GM19328 (cell line): ENCODE measurements at regions not wholly inside any gene's neighbourhood (a gene's known extent, or its start where the extent isn't known, plus 50 kb on each side); places are given as distances from the start of the nearest gene placed in this dataset.
"Not testable (repeated sequence)": the region's sequence is repeated elsewhere in the genome, so short reads cannot be mapped to it uniquely, and the experiment has no call there.

Experiments
- ATAC-seq: cut with Tn5 transposase; IDR thresholded peaks from one replicate; pipeline ENCODE4 v1.9.1; 2021; ENCODE audit warnings: mild to moderate bottlenecking, moderate library complexity; ENCODE audit not compliant: unreplicated experiment

GRCh38 chr2:87686873-87687549, 60.9 kb upstream of the PLGLB2 start:
- not testable (repeated sequence) for ATAC-seq

- not testable (repeated sequence) for ATAC-seq
Observed at GRCh38 chr2:87687550-87688270, 60.2 kb upstream of the PLGLB2 start.

- ATAC-seq: not testable (repeated sequence)
Observed at GRCh38 chr2:87691899-87692592, 55.8 kb upstream of the PLGLB2 start.

- ATAC-seq: not testable (repeated sequence)
Observed at GRCh38 chr2:87692914-87693313, 55.0 kb upstream of the PLGLB2 start.

GRCh38 chr2:87693882-87694281, 54.0 kb upstream of the PLGLB2 start:
- ATAC-seq: not testable (repeated sequence)

- ATAC-seq: not testable (repeated sequence)
Observed at GRCh38 chr2:87695596-87696323, 52.1 kb upstream of the PLGLB2 start.
